ENCODE measurements at regions not wholly inside any gene's neighbourhood (a gene's known extent, or its start where the extent isn't known, plus 50 kb on each side); places are given as distances from the start of the nearest gene placed in this dataset.
"Not testable (repeated sequence)": the region's sequence is repeated elsewhere in the genome, so short reads cannot be mapped to it uniquely, and the experiment has no call there.

DNA sequence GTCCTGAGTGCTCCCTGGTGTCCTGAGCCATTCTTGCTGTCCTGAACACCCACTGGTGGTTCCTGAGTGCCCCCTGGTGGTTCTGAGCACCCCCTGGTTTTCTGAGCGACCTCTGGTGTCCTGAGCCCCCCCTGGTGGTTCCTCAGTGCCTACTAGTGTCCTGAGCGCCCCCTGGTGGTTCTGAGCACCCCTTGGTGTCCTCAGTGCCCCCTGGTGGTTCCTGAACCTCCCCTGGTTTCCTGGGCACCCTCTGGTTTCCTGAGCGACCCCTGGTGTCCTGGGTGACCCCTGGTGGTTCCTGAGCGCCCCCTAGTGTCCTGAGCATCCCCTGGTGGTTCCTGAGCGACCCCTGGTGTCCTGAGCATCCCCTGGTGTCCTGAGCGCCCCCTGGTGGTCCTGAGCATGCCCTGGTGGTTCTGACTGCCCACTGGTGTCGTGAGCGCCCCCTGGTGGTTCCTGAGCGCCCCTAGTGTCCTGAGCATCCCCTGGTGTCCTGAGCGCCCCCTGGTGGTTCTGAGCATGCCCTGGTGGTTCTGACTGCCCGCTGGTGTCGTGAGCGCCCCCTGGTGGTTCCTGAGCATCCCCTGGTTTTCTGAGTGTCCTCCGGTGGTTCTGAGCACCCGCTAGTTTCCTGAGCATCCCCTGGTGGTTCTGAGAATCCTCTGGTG, 473.1 kb downstream of the TMEM121 start:
- DNase-seq (ENCODE audit: low spot score in 2 of 2): no peak
- no peak for TF ChIP-seq POLR2A (IDR thresholded peaks at IDR 0.05)
- TF ChIP-seq CTCF (IDR thresholded peaks at IDR 0.05): peak in 1 of 2 donors; percentile 18
- TF ChIP-seq EP300 (IDR thresholded peaks at IDR 0.05): no peak
- TF ChIP-seq POLR2AphosphoS5 (IDR thresholded peaks at IDR 0.05): no peak
- H3K4me1 ChIP-seq: no peaks in the 10 kb centered on the region
- H3K36me3 ChIP-seq: no peaks in the 10 kb centered on the region
- H3K9me3 ChIP-seq: no peaks in the 10 kb centered on the region
- H3K27ac ChIP-seq: no peak overlapping the region
- H3K4me3 ChIP-seq: no peak overlapping the region
- no CpG with 5 or more reads among the region's 15 CpGs for WGBS
- no peaks in the 10 kb centered on the region for H3K27me3 ChIP-seq

GRCh38 chr14:106000029-106000511, 473.7 kb downstream of the TMEM121 start:
- not testable (repeated sequence) for H3K4me3 ChIP-seq; H3K4me1 ChIP-seq; H3K36me3 ChIP-seq; H3K9me3 ChIP-seq; H3K27ac ChIP-seq; H3K27me3 ChIP-seq; DNase-seq (ENCODE audit: low spot score in 2 of 2)
- 20% methylated on average over 1 of the region's 12 CpGs for WGBS

GRCh38 chr14:106001277-106001676, 474.9 kb downstream of the TMEM121 start:
- H3K36me3 ChIP-seq; H3K27ac ChIP-seq; H3K4me3 ChIP-seq; H3K9me3 ChIP-seq; DNase-seq (ENCODE audit: low spot score in 2 of 2); H3K27me3 ChIP-seq; H3K4me1 ChIP-seq: not testable (repeated sequence)
- WGBS: no CpG with 5 or more reads among the region's 3 CpGs

GRCh38 chr14:106003351-106003750, 477.0 kb downstream of the TMEM121 start:
- Histone ChIP-seq H3K27me3 (peaks cover 10% of the 10 kb centered on the region), H3K27ac (no peak overlapping the region), H3K9me3 (no peaks in the 10 kb centered on the region), H3K36me3 (no peaks in the 10 kb centered on the region), H3K4me1 (no peaks in the 10 kb centered on the region), H3K4me3 (no peak overlapping the region)
- DNase-seq (ENCODE audit: low spot score in 2 of 2): no peak
- TF ChIP-seq CTCF (IDR thresholded peaks at IDR 0.05) (no peak), POLR2A (IDR thresholded peaks at IDR 0.05) (no peak), EP300 (IDR thresholded peaks at IDR 0.05) (no peak), POLR2AphosphoS5 (IDR thresholded peaks at IDR 0.05) (no peak)

DNA sequence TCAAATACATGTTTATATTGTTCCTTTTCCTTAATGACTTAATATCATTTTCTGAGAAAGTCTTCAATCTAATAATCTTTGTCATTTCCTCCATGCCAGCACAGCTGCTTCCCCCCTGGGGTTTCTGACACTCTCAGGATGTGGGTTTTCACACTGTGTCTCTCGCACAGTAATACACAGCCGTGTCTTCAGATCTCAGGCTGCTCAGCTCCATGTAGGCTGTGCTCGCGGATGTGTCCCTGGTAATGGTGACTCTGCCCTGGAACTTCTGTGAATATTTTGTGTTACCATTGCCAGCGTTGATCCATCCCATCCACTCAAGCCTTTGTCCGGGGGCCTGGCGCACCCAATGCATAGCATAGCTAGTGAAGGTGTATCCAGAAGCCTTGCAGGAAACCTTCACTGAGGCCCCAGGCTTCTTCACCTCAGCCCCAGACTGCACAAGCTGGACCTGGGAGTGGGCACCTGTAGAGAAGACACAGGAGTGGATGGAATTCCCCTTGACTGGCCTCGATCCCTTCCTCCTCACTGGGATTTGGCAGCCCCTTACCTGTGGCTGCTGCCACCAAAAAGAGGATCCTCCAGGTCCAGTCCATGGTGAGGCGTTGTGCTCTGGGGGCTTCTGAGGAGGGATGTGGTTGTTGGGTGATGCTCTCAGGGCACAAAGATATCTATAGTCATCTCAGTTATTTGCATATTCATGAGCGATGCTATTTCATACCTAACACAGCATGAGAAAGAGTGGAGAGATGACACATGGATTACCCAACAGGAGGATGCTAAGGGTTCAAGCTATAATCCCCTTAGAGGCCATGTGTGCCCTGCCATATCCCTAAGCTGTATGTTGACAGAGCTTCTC, 478.8 kb downstream of the TMEM121 start:
- H3K27ac ChIP-seq; H3K4me1 ChIP-seq; H3K4me3 ChIP-seq; DNase-seq (ENCODE audit: low spot score in 2 of 2); H3K9me3 ChIP-seq; H3K36me3 ChIP-seq: not testable (repeated sequence)
- H3K27me3 ChIP-seq: peaks cover 13% of the 10 kb centered on the region
- WGBS: 69% methylated on average over 8 of the region's 10 CpGs

DNA sequence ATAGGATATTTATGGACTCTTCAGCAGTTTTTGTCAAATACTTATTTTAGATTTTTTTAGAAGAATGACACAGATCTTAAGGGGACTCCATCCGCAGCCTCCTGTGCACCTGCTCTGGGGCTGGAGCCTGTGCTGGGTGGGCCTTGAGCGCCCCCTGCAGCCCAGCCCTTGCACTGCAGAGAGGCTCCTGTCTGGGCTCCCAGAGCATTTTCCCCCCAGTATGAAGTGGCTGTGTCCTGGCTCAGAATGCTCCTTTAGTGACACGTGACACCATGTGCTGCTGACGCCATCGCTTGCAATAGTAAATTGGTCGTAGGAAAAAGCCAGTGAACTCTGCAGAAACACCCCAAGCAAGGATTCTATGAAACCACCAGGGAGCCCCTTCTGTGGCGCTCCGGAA, 479.7 kb downstream of the TMEM121 start:
- peaks cover 13% of the 10 kb centered on the region for H3K27me3 ChIP-seq
- not testable (repeated sequence) for H3K27ac ChIP-seq; DNase-seq (ENCODE audit: low spot score in 2 of 2); H3K9me3 ChIP-seq; H3K36me3 ChIP-seq; H3K4me3 ChIP-seq; H3K4me1 ChIP-seq
- TF ChIP-seq CTCF (IDR thresholded peaks at IDR 0.05): peak in 1 of 2 donors; percentile 50
- 68% methylated on average over 7 of the region's 8 CpGs for WGBS

DNA sequence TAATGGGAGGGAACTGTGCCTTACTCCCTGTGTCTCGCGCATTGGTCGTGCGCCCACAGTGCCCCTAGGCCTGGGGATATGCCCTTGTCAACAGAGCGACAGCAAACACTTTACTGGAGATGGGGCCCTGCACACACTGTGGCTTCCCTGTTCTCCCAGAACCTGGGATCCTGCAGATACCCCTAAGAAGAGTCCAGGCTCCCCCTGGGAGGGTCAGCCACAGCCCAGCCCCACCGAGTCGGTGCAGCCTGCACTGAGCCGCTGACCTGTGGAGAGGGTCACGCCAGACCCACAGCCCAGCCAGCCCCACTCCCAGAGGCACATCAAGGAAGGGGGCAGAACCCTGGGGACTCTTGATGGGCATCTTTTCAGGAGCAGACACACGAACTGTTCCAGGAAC, 480.3 kb downstream of the TMEM121 start:
- not testable (repeated sequence) for H3K9me3 ChIP-seq; H3K4me1 ChIP-seq; H3K4me3 ChIP-seq; DNase-seq (ENCODE audit: low spot score in 2 of 2); H3K27ac ChIP-seq; H3K36me3 ChIP-seq
- WGBS: 17% methylated on average over 1 of the region's 10 CpGs
- H3K27me3 ChIP-seq: peaks cover 13% of the 10 kb centered on the region
